Body of pancreas (tissue), 4 donors: ENCODE measurements at regions not wholly inside any gene's neighbourhood (a gene's known extent, or its start where the extent isn't known, plus 50 kb on each side); places are given as distances from the start of the nearest gene placed in this dataset.

Experiments
- ATAC-seq: fragments of 150-250 bp; one replicate; pipeline ENCODE4 v1.9.1; 2016
- DNase-seq, 4 donors: peaks; one replicate each; pipeline ENCODE4 v3.0.0-alpha.2; 2019
- H3K27ac ChIP-seq, 4 donors: fragments of 200-600 bp; sonication (generic); 1 replicate in 3 of 4; 2 replicates in 1 of 4; pipeline versions ENCODE4 v1.5.1 to v1.6.1; 2016 to 2019; ENCODE audit warnings: mild to moderate bottlenecking in 1 of 4, mixed read lengths in 1 of 4, moderate library complexity in 1 of 4
- H3K27me3 ChIP-seq, 2 donors: fragments of 200-600 bp; sonication (generic); one replicate each; pipeline ENCODE4 v1.6.0; 2016; ENCODE audit warnings: mild to moderate bottlenecking in 1 of 2
- H3K36me3 ChIP-seq, 2 donors: fragments of 200-600 bp; sonication (generic); replicated peaks in 1 of 2; 2 replicates each; pipeline ENCODE4 v1.5.1; 2016; ENCODE audit warnings: low read depth in 2 of 2; ENCODE audit not compliant: insufficient read depth in 1 of 2
- H3K4me1 ChIP-seq: fragments of 200-600 bp; sonication (generic); one replicate; pipeline ENCODE4 v1.6.0; 2016
- H3K4me3 ChIP-seq, 2 donors: fragments of 200-600 bp; sonication (generic); 1 replicate in 1 of 2; 2 replicates in 1 of 2; pipeline ENCODE4 v1.5.1; 2016 to 2019
- H3K9me3 ChIP-seq, 3 donors: fragments of 200-600 bp; sonication (generic); 1 replicate in 2 of 3; 2 replicates in 1 of 3; pipeline ENCODE4 v1.5.1; 2016
- POLR2A ChIP-seq, 3 donors: fragments of 450-650 bp; IDR thresholded peaks; one replicate each; pipeline ENCODE4 v1.6.1; 2016; ENCODE audit warnings: antibody characterized with exemption in 3 of 3, mild to moderate bottlenecking in 2 of 3
- WGBS, 2 donors: methylation state at CpG; one replicate each; pipeline ENCODE4 v1.1.5; 2017; 5-methylcytosine and 5-hydroxymethylcytosine counted together
- intact Hi-C: fragments of 100-400 bp; cut with DNase I; formaldehyde crosslinking; loops from one replicate; pipeline ENCODE4 v1.15.1; 2023
- TF ChIP-seq, protein P1 (sequence below), 7 experiments: fragments of 450-650 bp in 4 of 7; fragments of 200-600 bp in 3 of 7; sonication (generic) in 3 of 7; IDR thresholded peaks; one replicate each; pipeline ENCODE4 v1.5.1; 2016 to 2019; ENCODE audit warnings: antibody characterized with exemption in 7 of 7

DNA sequence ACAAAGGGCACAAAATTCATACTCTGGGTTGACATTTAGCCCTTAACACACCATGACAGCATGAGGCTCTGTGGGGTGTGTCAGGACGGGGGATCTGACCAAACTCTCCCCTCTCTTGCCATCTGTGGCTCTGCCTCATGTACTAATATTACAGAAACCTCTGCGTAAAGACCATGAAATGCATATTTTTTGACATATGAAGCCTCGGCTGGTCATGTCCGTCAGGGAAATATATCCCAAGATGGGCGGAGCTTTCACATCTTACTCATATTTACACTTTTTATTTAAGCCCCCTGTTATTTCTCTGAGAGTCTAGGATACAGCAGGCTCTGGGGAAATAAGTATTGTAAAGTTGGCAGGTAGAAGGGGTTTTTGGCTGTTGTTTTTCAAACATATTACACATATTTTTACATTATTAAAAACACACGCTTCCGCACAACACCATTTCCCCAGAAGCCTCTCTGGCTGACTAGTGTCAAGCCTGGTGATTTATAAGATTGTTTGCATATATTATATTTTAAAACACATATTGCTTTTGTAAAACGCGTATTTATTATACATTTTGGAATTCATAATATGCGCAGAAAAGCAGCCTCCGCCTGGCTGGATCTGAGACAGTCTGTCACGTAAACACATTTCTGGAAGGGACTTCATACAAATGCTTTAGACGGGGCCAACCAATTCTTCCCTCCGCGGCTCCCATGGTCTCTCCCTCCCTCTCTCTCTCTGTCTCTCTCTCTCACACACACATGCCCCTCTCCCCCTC lies 237.7 kb upstream of the ZFHX3 start:
- no peak for TF ChIP-seq POLR2A (IDR thresholded peaks at IDR 0.05)
- TF ChIP-seq, protein P1, sequence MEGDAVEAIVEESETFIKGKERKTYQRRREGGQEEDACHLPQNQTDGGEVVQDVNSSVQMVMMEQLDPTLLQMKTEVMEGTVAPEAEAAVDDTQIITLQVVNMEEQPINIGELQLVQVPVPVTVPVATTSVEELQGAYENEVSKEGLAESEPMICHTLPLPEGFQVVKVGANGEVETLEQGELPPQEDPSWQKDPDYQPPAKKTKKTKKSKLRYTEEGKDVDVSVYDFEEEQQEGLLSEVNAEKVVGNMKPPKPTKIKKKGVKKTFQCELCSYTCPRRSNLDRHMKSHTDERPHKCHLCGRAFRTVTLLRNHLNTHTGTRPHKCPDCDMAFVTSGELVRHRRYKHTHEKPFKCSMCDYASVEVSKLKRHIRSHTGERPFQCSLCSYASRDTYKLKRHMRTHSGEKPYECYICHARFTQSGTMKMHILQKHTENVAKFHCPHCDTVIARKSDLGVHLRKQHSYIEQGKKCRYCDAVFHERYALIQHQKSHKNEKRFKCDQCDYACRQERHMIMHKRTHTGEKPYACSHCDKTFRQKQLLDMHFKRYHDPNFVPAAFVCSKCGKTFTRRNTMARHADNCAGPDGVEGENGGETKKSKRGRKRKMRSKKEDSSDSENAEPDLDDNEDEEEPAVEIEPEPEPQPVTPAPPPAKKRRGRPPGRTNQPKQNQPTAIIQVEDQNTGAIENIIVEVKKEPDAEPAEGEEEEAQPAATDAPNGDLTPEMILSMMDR (IDR thresholded peaks at IDR 0.05), result no peak
- Histone ChIP-seq H3K27me3 (no peaks in the 10 kb centered on the region), H3K9me3 (no peaks in the 10 kb centered on the region), H3K36me3 (no peaks in the 10 kb centered on the region), H3K27ac (no peak overlapping the region), H3K4me3 (no peak overlapping the region), H3K4me1 (no peaks in the 10 kb centered on the region)
- 73 to 79% methylated on average over 15 of the region's 15 CpGs for WGBS, 2 donors
- intact Hi-C loops, result no loop called here
- no peak for ATAC-seq
- DNase-seq, result no peak

DNA sequence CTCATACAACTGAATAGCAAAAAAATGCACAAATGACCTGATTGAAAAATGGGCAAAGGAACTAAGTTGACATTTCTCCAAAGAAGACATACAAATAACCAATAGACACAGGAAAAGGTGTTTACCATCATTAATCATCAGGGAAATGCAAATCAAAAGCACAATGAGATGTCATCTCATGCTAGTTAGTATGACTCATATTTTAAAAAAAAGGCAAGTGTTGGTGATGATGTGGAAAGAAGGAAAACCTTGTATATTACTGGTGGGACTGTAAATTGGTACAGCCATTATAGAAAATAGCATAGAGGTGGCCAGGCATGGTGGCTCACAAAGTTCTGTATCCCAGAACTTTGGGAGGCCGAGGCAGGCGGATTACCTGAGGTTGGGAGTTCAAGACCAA lies 232.5 kb upstream of the ZFHX3 start:
- H3K27me3 ChIP-seq, result no peaks in the 10 kb centered on the region
- H3K4me3 ChIP-seq, result no peak overlapping the region
- DNase-seq (no peak), ATAC-seq (no peak)
- no peak overlapping the region for H3K27ac ChIP-seq
- TF ChIP-seq POLR2A (IDR thresholded peaks at IDR 0.05), result no peak
- TF ChIP-seq, protein P1 (IDR thresholded peaks at IDR 0.05), result no peak
- 93 to 97% methylated on average over 2 of the region's 2 CpGs for WGBS, 2 donors
- intact Hi-C loops, result no loop called here
- H3K36me3 ChIP-seq, result no peaks in the 10 kb centered on the region
- no peaks in the 10 kb centered on the region for H3K4me1 ChIP-seq
- no peaks in the 10 kb centered on the region for H3K9me3 ChIP-seq

DNA sequence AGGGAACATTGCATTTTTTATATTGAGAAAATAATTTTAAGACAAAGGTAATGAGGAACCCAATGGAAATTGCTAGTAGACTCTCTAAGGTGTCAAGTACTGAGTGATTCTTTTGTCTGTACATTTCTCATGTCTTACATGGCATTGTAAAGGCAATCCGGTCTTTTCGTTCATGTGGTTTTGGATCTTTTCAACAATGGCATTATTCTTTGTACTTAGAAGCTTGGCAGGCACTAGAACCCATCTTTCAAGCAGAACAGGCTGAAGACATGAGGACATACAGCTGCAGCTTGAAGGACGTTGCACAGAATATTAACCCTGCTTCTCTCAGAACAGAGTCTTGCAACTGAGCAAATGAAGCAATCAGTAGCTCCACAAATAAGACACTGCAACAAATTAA lies 231.5 kb upstream of the ZFHX3 start:
- intact Hi-C loops, result no loop called here
- TF ChIP-seq, protein P1 (IDR thresholded peaks at IDR 0.05), result no peak
- TF ChIP-seq POLR2A (IDR thresholded peaks at IDR 0.05), result no peak
- Histone ChIP-seq H3K9me3 (no peaks in the 10 kb centered on the region), H3K36me3 (no peaks in the 10 kb centered on the region), H3K4me3 (no peak overlapping the region), H3K27me3 (no peaks in the 10 kb centered on the region), H3K4me1 (no peaks in the 10 kb centered on the region), H3K27ac (no peak overlapping the region)
- ATAC-seq, result no peak
- WGBS, 2 donors, result 46 to 48% methylated on average over 3 of the region's 3 CpGs
- DNase-seq, result no peak

DNA sequence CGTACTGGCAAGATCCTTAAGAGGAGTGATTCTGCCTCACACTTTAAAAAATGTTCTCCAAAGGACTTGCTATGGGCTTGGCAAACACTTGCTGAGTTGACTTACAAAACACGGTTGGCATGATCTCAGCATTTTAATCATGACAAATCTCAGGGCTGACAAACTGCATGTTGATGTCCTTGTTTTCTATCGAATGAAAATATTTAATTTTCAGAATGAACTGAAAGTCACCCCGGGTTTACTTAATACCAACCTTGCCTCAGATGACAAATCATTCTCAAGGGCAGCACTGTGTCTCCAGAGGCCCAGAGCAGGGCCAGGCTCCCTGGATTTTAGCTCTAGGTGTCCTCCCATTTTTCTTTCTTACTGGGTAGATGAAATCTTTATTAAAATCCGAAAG lies 229.1 kb upstream of the ZFHX3 start:
- Histone ChIP-seq H3K27me3 (no peaks in the 10 kb centered on the region), H3K9me3 (no peaks in the 10 kb centered on the region), H3K4me3 (no peak overlapping the region), H3K4me1 (no peaks in the 10 kb centered on the region), H3K27ac (no peak overlapping the region), H3K36me3 (no peaks in the 10 kb centered on the region)
- WGBS, 2 donors, result 25 to 29% methylated on average over 5 of the region's 5 CpGs
- TF ChIP-seq POLR2A (IDR thresholded peaks at IDR 0.05), result no peak
- TF ChIP-seq, protein P1 (IDR thresholded peaks at IDR 0.05), result no peak
- intact Hi-C loops, result no loop called here
- DNase-seq (no peak), ATAC-seq (no peak)

DNA sequence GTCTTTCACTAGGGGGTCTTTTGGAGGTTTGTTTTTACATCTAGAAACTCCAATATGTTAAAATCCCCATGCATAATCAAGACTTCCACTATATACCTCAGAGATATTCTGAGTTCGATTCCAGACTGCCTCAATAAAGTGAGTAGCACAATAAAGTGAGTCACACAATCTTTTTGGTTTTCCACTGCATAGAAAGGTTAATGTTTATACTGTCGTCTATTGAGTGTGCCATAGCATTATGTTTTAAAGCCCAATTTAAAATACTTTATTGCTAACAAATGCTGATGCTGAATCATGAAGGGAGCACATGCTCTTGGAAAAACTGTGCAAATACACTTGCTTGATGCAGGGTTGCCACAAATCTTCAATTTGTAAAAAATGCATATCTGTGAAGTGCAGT lies 227.5 kb upstream of the ZFHX3 start:
- no peaks in the 10 kb centered on the region for H3K36me3 ChIP-seq
- TF ChIP-seq, protein P1 (IDR thresholded peaks at IDR 0.05), result no peak
- TF ChIP-seq POLR2A (IDR thresholded peaks at IDR 0.05), result no peak
- no peak overlapping the region for H3K4me3 ChIP-seq
- H3K27ac ChIP-seq, result no peak overlapping the region
- 67 to 69% methylated on average over 2 of the region's 2 CpGs for WGBS, 2 donors
- intact Hi-C loops, result no loop called here
- no peak for ATAC-seq
- no peak for DNase-seq
- no peaks in the 10 kb centered on the region for H3K27me3 ChIP-seq
- H3K4me1 ChIP-seq, result no peaks in the 10 kb centered on the region
- no peaks in the 10 kb centered on the region for H3K9me3 ChIP-seq
